ENCODE measurements at regions not wholly inside any gene's neighbourhood (a gene's known extent, or its start where the extent isn't known, plus 50 kb on each side); places are given as distances from the start of the nearest gene placed in this dataset.
A peak's percentile ranks its signal among the peaks of the same experiment; 100 is the strongest.
"Not testable (repeated sequence)": the region's sequence is repeated elsewhere in the genome, so short reads cannot be mapped to it uniquely, and the experiment has no call there.

DNA sequence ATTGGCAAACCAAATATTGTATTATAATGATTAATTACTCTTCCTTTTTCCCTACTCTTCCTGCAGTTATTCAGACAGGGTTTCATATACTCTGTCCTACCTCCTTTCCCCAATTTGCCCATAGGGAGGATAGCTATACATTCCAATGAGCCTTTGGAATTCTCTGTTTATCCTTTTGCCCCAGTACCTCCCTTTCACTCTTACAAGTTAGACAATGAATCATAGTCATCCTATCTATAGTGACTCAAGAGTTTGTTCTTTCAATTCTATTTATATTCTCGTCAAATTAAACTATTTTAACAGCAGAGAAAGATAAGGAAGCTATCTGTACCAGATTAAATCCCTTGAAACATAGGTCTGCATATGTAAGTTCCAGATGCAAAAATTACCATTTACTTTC is 437.5 kb downstream of the NR4A2 start:
- Histone ChIP-seq H3K36me3 (ENCODE audit: low read depth) (no peaks in the 10 kb centered on the region), H3K9me3 (ENCODE audit: severe bottlenecking) (no peaks in the 10 kb centered on the region), H3K4me1 (ENCODE audit: insufficient read depth, poor library complexity, severe bottlenecking) (peaks cover 9% of the 10 kb centered on the region), H3K4me3 (ENCODE audit: severe bottlenecking) (no peak overlapping the region), H3K27me3 (ENCODE audit: insufficient read depth, poor library complexity, severe bottlenecking) (no peaks in the 10 kb centered on the region), H3K27ac (ENCODE audit: poor library complexity, severe bottlenecking) (no peak overlapping the region)
- ATAC-seq (ENCODE audit: low read depth) (peak; percentile 95), DNase-seq (ENCODE audit: low spot score) (no peak)
- TF ChIP-seq CTCF (IDR thresholded peaks at IDR 0.05; ENCODE audit: poor library complexity, severe bottlenecking): no peak

DNA sequence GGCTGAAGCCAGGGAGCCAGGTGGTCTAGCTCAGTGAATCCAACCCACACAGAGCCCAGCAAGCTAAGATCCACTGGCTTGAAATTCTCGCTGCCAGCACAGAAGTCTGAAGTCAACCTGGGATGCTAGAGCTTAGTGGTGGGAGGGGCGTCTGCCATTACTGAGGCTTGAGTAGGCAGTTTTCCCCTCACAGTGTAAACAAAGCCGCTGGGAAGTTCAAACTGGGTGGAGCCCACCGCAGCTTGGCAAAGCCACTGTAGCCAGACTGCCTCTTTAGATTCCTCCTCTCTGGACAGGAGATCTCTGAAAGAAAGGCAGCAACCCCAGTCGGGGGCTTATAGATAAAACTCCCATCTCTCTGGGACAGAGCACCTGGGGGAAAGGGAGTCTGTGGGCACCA is 452.1 kb downstream of the NR4A2 start:
- not testable (repeated sequence) for H3K9me3 ChIP-seq (ENCODE audit: severe bottlenecking); DNase-seq (ENCODE audit: low spot score); H3K27me3 ChIP-seq (ENCODE audit: insufficient read depth, poor library complexity, severe bottlenecking); H3K4me3 ChIP-seq (ENCODE audit: severe bottlenecking); ATAC-seq (ENCODE audit: low read depth); H3K36me3 ChIP-seq (ENCODE audit: low read depth)
- H3K27ac ChIP-seq (ENCODE audit: poor library complexity, severe bottlenecking): peak overlapping the region; percentile 34
- H3K4me1 ChIP-seq (ENCODE audit: insufficient read depth, poor library complexity, severe bottlenecking): peaks cover 13% of the 10 kb centered on the region

DNA sequence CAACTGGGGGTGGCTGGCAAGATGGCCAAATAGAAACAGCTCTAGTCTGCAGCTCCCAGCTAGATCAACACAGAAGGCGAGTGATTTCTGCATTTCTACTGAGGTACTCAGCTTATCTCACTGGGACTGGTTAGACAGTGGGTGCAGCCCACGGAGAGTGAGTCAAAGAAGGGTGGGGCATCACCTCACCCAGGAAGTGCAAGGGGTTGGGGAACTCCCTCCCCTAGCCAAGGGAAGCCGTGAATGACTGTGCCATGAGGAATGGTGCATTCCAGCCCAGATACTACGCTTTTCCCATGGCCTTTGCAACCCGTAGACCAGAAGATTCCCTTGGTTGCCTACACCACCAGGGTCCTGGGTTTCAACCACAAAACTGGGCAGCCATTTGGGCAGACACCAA is 452.6 kb downstream of the NR4A2 start:
- peak; percentile 83 for DNase-seq (ENCODE audit: low spot score)
- Histone ChIP-seq H3K27ac (ENCODE audit: poor library complexity, severe bottlenecking) (peak overlapping the region; percentile 34), H3K4me1 (ENCODE audit: insufficient read depth, poor library complexity, severe bottlenecking) (peaks cover 13% of the 10 kb centered on the region)
- not testable (repeated sequence) for H3K36me3 ChIP-seq (ENCODE audit: low read depth); H3K9me3 ChIP-seq (ENCODE audit: severe bottlenecking); H3K27me3 ChIP-seq (ENCODE audit: insufficient read depth, poor library complexity, severe bottlenecking); H3K4me3 ChIP-seq (ENCODE audit: severe bottlenecking)
- peak; percentile 98 for ATAC-seq (ENCODE audit: low read depth)

DNA sequence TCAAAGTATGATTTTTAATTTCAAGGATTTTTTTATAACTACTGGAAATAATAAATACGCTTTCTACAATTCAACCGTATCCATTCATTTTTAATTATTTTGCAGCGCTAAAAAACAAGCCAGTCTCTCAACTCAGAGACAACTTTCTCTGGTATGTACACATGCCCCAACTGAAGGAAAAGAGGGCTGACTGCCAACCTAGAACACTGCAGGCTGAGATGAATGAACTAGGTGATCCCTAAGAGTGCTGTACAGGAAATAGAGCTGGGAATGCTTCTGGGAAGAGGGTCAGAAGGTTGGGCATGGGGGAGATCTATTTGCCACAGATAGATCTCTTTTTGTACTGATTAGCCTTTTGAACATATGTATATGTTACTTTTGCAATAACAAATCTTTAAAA is 460.1 kb downstream of the NR4A2 start:
- no peak for DNase-seq (ENCODE audit: low spot score)
- ATAC-seq (ENCODE audit: low read depth): peak; percentile 50; the same call in 1 of the 3 replicates
- TF ChIP-seq CTCF (IDR thresholded peaks at IDR 0.05; ENCODE audit: poor library complexity, severe bottlenecking): no peak
- Histone ChIP-seq H3K4me3 (ENCODE audit: severe bottlenecking) (no peak overlapping the region), H3K9me3 (ENCODE audit: severe bottlenecking) (no peaks in the 10 kb centered on the region), H3K27me3 (ENCODE audit: insufficient read depth, poor library complexity, severe bottlenecking) (no peaks in the 10 kb centered on the region), H3K27ac (ENCODE audit: poor library complexity, severe bottlenecking) (no peak overlapping the region), H3K4me1 (ENCODE audit: insufficient read depth, poor library complexity, severe bottlenecking) (no peaks in the 10 kb centered on the region), H3K36me3 (ENCODE audit: low read depth) (no peaks in the 10 kb centered on the region)

- Histone ChIP-seq H3K36me3 (ENCODE audit: low read depth) (no peaks in the 10 kb centered on the region), H3K4me1 (ENCODE audit: insufficient read depth, poor library complexity, severe bottlenecking) (no peaks in the 10 kb centered on the region), H3K27me3 (ENCODE audit: insufficient read depth, poor library complexity, severe bottlenecking) (no peaks in the 10 kb centered on the region), H3K27ac (ENCODE audit: poor library complexity, severe bottlenecking) (no peak overlapping the region), H3K9me3 (ENCODE audit: severe bottlenecking) (no peaks in the 10 kb centered on the region), H3K4me3 (ENCODE audit: severe bottlenecking) (no peak overlapping the region)
- ATAC-seq (ENCODE audit: low read depth) (no peak), DNase-seq (ENCODE audit: low spot score) (no peak)
- no peak for TF ChIP-seq CTCF (IDR thresholded peaks at IDR 0.05; ENCODE audit: poor library complexity, severe bottlenecking)
Measured at GRCh38 chr2:155871940-155872339, 460.6 kb downstream of the NR4A2 start.

DNA sequence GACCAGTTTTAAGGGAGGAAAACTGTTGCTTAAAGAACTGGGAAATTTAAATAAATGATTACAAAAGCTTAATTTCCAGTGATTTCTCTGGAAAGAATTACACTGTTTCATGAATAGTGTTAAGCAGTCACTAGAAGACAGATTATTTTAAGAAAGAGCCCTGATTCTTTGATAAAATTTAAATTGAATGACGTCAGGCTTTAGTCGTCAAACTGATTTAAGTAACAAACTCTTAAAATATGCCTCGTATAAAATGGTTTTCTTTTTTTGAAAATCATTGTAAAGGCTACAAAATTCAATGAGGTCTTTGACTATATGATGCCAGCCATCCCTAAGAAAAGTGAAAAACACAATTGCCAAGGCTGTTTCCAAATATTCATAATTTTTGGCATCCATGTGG is 465.0 kb downstream of the NR4A2 start:
- H3K27me3 ChIP-seq (ENCODE audit: insufficient read depth, poor library complexity, severe bottlenecking): no peaks in the 10 kb centered on the region
- no peaks in the 10 kb centered on the region for H3K36me3 ChIP-seq (ENCODE audit: low read depth)
- DNase-seq (ENCODE audit: low spot score): no peak
- TF ChIP-seq CTCF (IDR thresholded peaks at IDR 0.05; ENCODE audit: poor library complexity, severe bottlenecking): no peak
- H3K4me1 ChIP-seq (ENCODE audit: insufficient read depth, poor library complexity, severe bottlenecking): no peaks in the 10 kb centered on the region
- no peaks in the 10 kb centered on the region for H3K9me3 ChIP-seq (ENCODE audit: severe bottlenecking)
- ATAC-seq (ENCODE audit: low read depth): no peak
- no peak overlapping the region for H3K27ac ChIP-seq (ENCODE audit: poor library complexity, severe bottlenecking)
- no peak overlapping the region for H3K4me3 ChIP-seq (ENCODE audit: severe bottlenecking)
